Sigmoid colon (tissue), 6 donors: ENCODE measurements at regions not wholly inside any gene's neighbourhood (a gene's known extent, or its start where the extent isn't known, plus 50 kb on each side); places are given as distances from the start of the nearest gene placed in this dataset.

Experiments used
- DNase-seq: peaks from one replicate; pipeline ENCODE4 v3.0.0-alpha.2; 2019
- H3K27ac ChIP-seq, 4 donors: fragments of 200-600 bp; sonication (generic); one replicate each; pipeline ENCODE4 v1.5.1; 2016 to 2019; ENCODE audit warnings: mild to moderate bottlenecking in 1 of 4
- H3K27me3 ChIP-seq, 3 donors: fragments of 200-600 bp; sonication (generic); one replicate each; pipeline ENCODE4 v1.5.1; 2019; ENCODE audit warnings: mild to moderate bottlenecking in 1 of 3
- H3K36me3 ChIP-seq, 4 donors: fragments of 200-600 bp; sonication (generic); one replicate each; pipeline ENCODE4 v1.5.1; 2016 to 2019
- H3K4me1 ChIP-seq, 4 donors: fragments of 200-600 bp; sonication (generic); one replicate each; pipeline ENCODE4 v1.5.1; 2017 to 2019
- H3K4me3 ChIP-seq, 4 donors: fragments of 200-600 bp; sonication (generic); one replicate each; pipeline ENCODE4 v1.5.1; 2017 to 2019; ENCODE audit warnings: mild to moderate bottlenecking in 2 of 4, moderate library complexity in 1 of 4
- H3K9me3 ChIP-seq, 4 donors: fragments of 200-600 bp in 3 of 4; sonication (generic) in 3 of 4; one replicate each; pipeline versions ENCODE4 v1.5.1 to v1.6.1; 2013 to 2019
- CTCF ChIP-seq, 4 experiments: fragments of 450-650 bp in 3 of 4; fragments of 200-600 bp in 1 of 4; IDR thresholded peaks; one replicate each; pipeline ENCODE4 v1.5.1; 2016 to 2019; ENCODE audit warnings: antibody characterized with exemption in 4 of 4, mild to moderate bottlenecking in 3 of 4, moderate library complexity in 2 of 4
- EP300 ChIP-seq, 4 donors: sonication (generic); formaldehyde crosslinking; IDR thresholded peaks; one replicate each; pipeline ENCODE4 v1.6.1; 2017; ENCODE audit warnings: antibody characterized with exemption in 4 of 4
- POLR2A ChIP-seq, 2 donors: fragments of 450-650 bp; IDR thresholded peaks; one replicate each; pipeline ENCODE4 v1.6.1; 2016; ENCODE audit warnings: antibody characterized with exemption in 2 of 2, mild to moderate bottlenecking in 2 of 2, moderate library complexity in 2 of 2
- POLR2AphosphoS5 ChIP-seq, 4 donors: sonication (generic); formaldehyde crosslinking; IDR thresholded peaks; one replicate each; pipeline ENCODE4 v1.6.1; 2017; ENCODE audit warnings: antibody characterized with exemption in 4 of 4
- WGBS, 2 donors: extraction: QIAGEN DNeasy Blood & Tissue Kit; methylation state at CpG; one replicate each; pipeline ENCODE4 v1.1.7; 2013; 5-methylcytosine and 5-hydroxymethylcytosine counted together
- intact Hi-C: fragments of 100-400 bp; cut with DNase I; formaldehyde crosslinking; loops from one replicate; pipeline ENCODE4 v1.15.1; 2023
- donor health status: healthy with polysubstance abuse.
- donor health status: healthy.

DNA sequence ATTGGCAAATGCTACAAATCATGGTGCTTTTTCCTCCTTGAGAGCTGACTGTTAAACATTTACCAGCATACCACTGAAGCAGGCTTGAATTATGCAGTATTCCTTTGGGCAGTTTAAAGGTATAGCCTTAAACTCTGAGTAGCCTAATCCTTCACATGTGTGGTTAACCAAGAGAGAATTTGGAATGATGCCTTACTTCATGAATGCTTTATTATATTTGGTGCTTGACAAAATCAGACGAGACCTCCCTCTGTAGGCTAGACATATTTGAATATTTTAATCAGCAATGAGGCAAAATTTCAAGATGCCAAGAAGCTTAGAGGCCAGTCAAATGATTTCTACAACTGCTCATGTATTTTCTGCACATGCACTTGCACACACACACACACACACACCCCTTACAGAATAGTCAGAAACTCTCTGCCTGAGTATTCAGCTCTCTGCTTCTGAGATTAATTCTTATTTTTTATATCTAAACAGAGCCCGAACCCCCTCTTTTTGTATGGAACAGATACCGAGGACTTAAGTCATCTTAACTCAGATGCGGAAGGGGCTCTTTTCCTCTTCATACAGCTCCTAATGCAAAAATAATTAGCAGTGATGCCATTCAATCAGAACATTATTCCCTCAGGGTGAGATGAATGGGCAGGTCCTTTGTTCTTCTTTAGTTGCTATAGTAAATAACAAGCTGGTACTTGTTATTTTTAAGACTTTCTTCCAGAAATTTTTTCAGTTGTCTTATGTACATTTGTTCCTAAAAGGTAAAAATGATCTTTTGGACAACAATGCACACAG, 195.5 kb upstream of the TMC3 start:
- H3K36me3 ChIP-seq: no peaks in the 10 kb centered on the region
- H3K4me1 ChIP-seq: no peaks in the 10 kb centered on the region
- H3K27ac ChIP-seq: no peak overlapping the region
- H3K9me3 ChIP-seq: no peaks in the 10 kb centered on the region
- WGBS, 2 donors: 82% methylated on average over 4 of the region's 4 CpGs
- H3K27me3 ChIP-seq: no peaks in the 10 kb centered on the region
- intact Hi-C loops: no loop called here
- no peak for DNase-seq
- no peak for TF ChIP-seq CTCF (IDR thresholded peaks at IDR 0.05)
- TF ChIP-seq POLR2AphosphoS5 (IDR thresholded peaks at IDR 0.05): no peak
- no peak for TF ChIP-seq POLR2A (IDR thresholded peaks at IDR 0.05)
- no peak for TF ChIP-seq EP300 (IDR thresholded peaks at IDR 0.05)
- H3K4me3 ChIP-seq: no peak overlapping the region

GRCh38 chr15:81567924-81568323, 193.9 kb upstream of the TMC3 start:
- intact Hi-C loops: no loop called here
- Histone ChIP-seq H3K36me3 (no peaks in the 10 kb centered on the region), H3K27ac (no peak overlapping the region), H3K4me1 (peaks cover 0 to 13% (median 9%) of the 10 kb centered on the region in 4 donors), H3K27me3 (no peaks in the 10 kb centered on the region), H3K9me3 (no peaks in the 10 kb centered on the region), H3K4me3 (no peak overlapping the region)
- TF ChIP-seq POLR2A (IDR thresholded peaks at IDR 0.05): no peak
- no peak for TF ChIP-seq EP300 (IDR thresholded peaks at IDR 0.05)
- TF ChIP-seq POLR2AphosphoS5 (IDR thresholded peaks at IDR 0.05): no peak
- TF ChIP-seq CTCF (IDR thresholded peaks at IDR 0.05): no peak
- DNase-seq: no peak
- 72 to 82% methylated on average over 4 of the region's 4 CpGs for WGBS, 2 donors

DNA sequence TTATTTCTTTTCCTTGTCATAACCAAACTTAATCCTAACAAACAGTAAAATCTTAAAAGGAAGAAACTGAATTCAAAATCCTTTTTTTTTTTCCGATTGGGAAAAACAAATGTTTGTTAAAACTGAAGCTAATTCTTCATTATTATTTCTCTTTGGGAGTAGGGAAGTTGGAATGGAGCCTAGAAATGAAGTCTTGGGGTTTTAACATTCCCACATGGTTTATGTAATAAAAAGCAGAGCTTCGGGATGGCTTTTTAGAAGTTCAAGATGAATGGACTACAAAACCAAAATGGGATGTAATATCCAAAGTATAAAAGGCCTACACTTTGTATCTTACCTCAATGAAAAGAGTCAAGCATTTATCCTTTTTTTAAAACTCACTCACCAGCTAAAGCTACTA, 189.0 kb upstream of the TMC3 start:
- Histone ChIP-seq H3K4me1 (peaks cover 0 to 19% (median 12%) of the 10 kb centered on the region in 4 donors), H3K27me3 (no peaks in the 10 kb centered on the region), H3K27ac (no peak overlapping the region), H3K36me3 (no peaks in the 10 kb centered on the region), H3K9me3 (no peaks in the 10 kb centered on the region), H3K4me3 (no peak overlapping the region)
- intact Hi-C loops: no loop called here
- no peak for DNase-seq
- TF ChIP-seq CTCF (IDR thresholded peaks at IDR 0.05): no peak
- no peak for TF ChIP-seq EP300 (IDR thresholded peaks at IDR 0.05)
- WGBS, 2 donors: 68 to 71% methylated on average over 2 of the region's 2 CpGs

- no peak for TF ChIP-seq CTCF (IDR thresholded peaks at IDR 0.05)
- no peak for TF ChIP-seq EP300 (IDR thresholded peaks at IDR 0.05)
- TF ChIP-seq POLR2A (IDR thresholded peaks at IDR 0.05): no peak
- TF ChIP-seq POLR2AphosphoS5 (IDR thresholded peaks at IDR 0.05): no peak
- no peak overlapping the region for H3K4me3 ChIP-seq
- no peaks in the 10 kb centered on the region for H3K27me3 ChIP-seq
- DNase-seq: no peak
- intact Hi-C loops: no loop called here
- H3K4me1 ChIP-seq: peaks cover 0 to 19% (median 12%) of the 10 kb centered on the region in 4 donors
- H3K36me3 ChIP-seq: no peaks in the 10 kb centered on the region
- no peak overlapping the region for H3K27ac ChIP-seq
- no peaks in the 10 kb centered on the region for H3K9me3 ChIP-seq
- 76 to 86% methylated on average over 1 of the region's 1 CpG for WGBS, 2 donors
Measured at GRCh38 chr15:81560405-81560804, 186.4 kb upstream of the TMC3 start.

DNA sequence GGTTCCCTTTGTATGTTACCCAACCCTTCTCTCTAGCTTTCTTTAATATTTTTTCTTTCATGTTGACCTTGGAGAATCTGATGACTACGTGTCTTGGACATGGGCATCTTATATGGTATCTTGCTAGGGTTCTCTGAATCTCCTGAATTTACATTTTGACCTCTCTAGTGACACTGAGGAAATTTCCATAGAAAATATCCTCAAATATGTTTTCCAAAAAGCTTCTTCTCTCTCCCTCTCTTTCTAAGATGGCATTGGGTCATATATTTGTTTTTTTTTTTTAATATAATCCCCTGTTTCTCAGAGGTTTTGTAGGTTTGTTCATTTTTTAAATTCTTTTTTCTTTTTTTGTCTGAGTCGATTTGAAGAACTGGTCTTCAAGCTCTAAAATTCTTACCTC, 184.0 kb upstream of the TMC3 start:
- H3K36me3 ChIP-seq: no peaks in the 10 kb centered on the region
- no peak overlapping the region for H3K4me3 ChIP-seq
- H3K4me1 ChIP-seq: peaks cover 0 to 8% (median 4%) of the 10 kb centered on the region in 4 donors
- intact Hi-C loops: no loop called here
- 73 to 91% methylated on average over 2 of the region's 2 CpGs for WGBS, 2 donors
- no peak for TF ChIP-seq POLR2A (IDR thresholded peaks at IDR 0.05)
- TF ChIP-seq CTCF (IDR thresholded peaks at IDR 0.05): no peak
- no peak for TF ChIP-seq POLR2AphosphoS5 (IDR thresholded peaks at IDR 0.05)
- no peak for TF ChIP-seq EP300 (IDR thresholded peaks at IDR 0.05)
- H3K9me3 ChIP-seq: no peaks in the 10 kb centered on the region
- DNase-seq: no peak
- H3K27ac ChIP-seq: no peak overlapping the region
- H3K27me3 ChIP-seq: no peaks in the 10 kb centered on the region
